Heart right ventricle (tissue), 16 donors: ENCODE measurements at regions not wholly inside any gene's neighbourhood (a gene's known extent, or its start where the extent isn't known, plus 50 kb on each side); places are given as distances from the start of the nearest gene placed in this dataset.

Experiments used
- ATAC-seq, 8 donors: fragments of 200-7000 bp; cut with Tn5 transposase; one replicate each; pipeline ENCODE4 v1.9.1; 2020; ENCODE audit warnings: mild to moderate bottlenecking in 8 of 8, moderate library complexity in 8 of 8, moderate number of reproducible peaks in 1 of 8
- DNase-seq, 2 donors: peaks; one replicate each; pipeline ENCODE4 v3.0.0-alpha.2; 2020
- H3K27ac ChIP-seq, 10 donors: fragments of 200-600 bp; sonication (generic) in 2 of 10; one replicate each; pipeline versions ENCODE4 v1.5.0 to v1.8.0; 2020 to 2022; ENCODE audit warnings: mild to moderate bottlenecking in 3 of 10
- H3K27me3 ChIP-seq, 7 donors: fragments of 200-600 bp; one replicate each; pipeline ENCODE4 v1.8.0; 2021 to 2022; ENCODE audit warnings: mild to moderate bottlenecking in 2 of 7
- H3K36me3 ChIP-seq, 9 donors: fragments of 200-600 bp; sonication (generic) in 1 of 9; one replicate each; pipeline versions ENCODE4 v1.5.0 to v1.8.0; 2020 to 2022; ENCODE audit warnings: mild to moderate bottlenecking in 2 of 9
- H3K4me1 ChIP-seq, 9 donors: fragments of 200-600 bp; sonication (generic) in 1 of 9; one replicate each; pipeline versions ENCODE4 v1.5.0 to v1.8.0; 2020 to 2022; ENCODE audit warnings: mild to moderate bottlenecking in 4 of 9
- H3K4me3 ChIP-seq, 10 donors: fragments of 200-600 bp; sonication (generic) in 2 of 10; one replicate each; pipeline versions ENCODE4 v1.5.0 to v1.8.0; 2020 to 2022; ENCODE audit warnings: mild to moderate bottlenecking in 7 of 10, moderate library complexity in 2 of 10
- H3K9me3 ChIP-seq, 11 donors: fragments of 200-600 bp in 10 of 11; sonication (generic) in 2 of 11; one replicate each; pipeline versions ENCODE4 v1.5.0 to v1.8.0; 2013 to 2022; ENCODE audit warnings: mild to moderate bottlenecking in 2 of 11, control low read depth in 1 of 11, moderate library complexity in 1 of 11
- CTCF ChIP-seq, 9 donors: fragments of 200-600 bp; sonication (generic) in 2 of 9; IDR thresholded peaks; one replicate each; pipeline versions ENCODE4 v1.5.0 to v1.8.0; 2021 to 2022; ENCODE audit warnings: antibody characterized with exemption in 9 of 9, mild to moderate bottlenecking in 5 of 9, moderate library complexity in 1 of 9
- WGBS, 2 donors: extraction: QIAGEN DNeasy Blood & Tissue Kit; methylation state at CpG; one replicate each; pipeline ENCODE4 v1.1.7; 2013; ENCODE audit warnings: inconsistent platforms in 1 of 2; 5-methylcytosine and 5-hydroxymethylcytosine counted together
- intact Hi-C, 10 donors: fragments of 100-400 bp; cut with DNase I; formaldehyde crosslinking; loops; one replicate each; pipeline versions ENCODE4 v1.11.1 to v1.14.2; 2022
- donor health status: Arrhythmogenic right ventricular cardiomyopathy.
- donor health status: ischemic (EF 13 %, LVEDD 7.1; RV severe dilation, severe dysfunction).
- donor health status: healthy with polysubstance abuse.
- donor health status: DM: no; HTN: yes; CAD: no.
- donor health status: DM: no; HTN: no; CAD: no.
- donor health status: ischemic (EF 25% LVEDD 6.9; RV normal size, moderate dysfunction).
- donor health status: ischemic (EF 25% LVEDD 5.7; RV mildly dilated, moderate dysfunction).
- donor health status: healthy.
- donor health status: DM: yes; HTN: yes; CAD: no.
- donor health status: Ischemic cardiomyopathy.
- donor health status: ischemic (EF 35%, LVEDD 5.7; RV mildly dilated, moderate dysfunction).
- donor health status: nonischemic (EF 11% LVEDD 7.7; RV severe dilation, severe dysfunction).
- donor health status: DM: yes; HTN: yes; CAD: no.
- donor health status: PGD.
- donor health status: ischemic (EF 29% LVEDD 5.4; RV normal size, mild dysfunction).
- donor health status: nonischemic (EF 23%, LVEDD 6.1; RV moderate dilation, normal function).

- H3K36me3 ChIP-seq: no peaks in the 10 kb centered on the region
- H3K4me1 ChIP-seq: peaks cover 0 to 22% (median 0%) of the 10 kb centered on the region in 9 donors
- H3K9me3 ChIP-seq: no peaks in the 10 kb centered on the region
- H3K4me3 ChIP-seq: no peak overlapping the region
- H3K27me3 ChIP-seq: no peaks in the 10 kb centered on the region
- ATAC-seq: no peak
- no peak for DNase-seq
- TF ChIP-seq CTCF (IDR thresholded peaks at IDR 0.05): no peak
- no peak overlapping the region for H3K27ac ChIP-seq
- intact Hi-C loops: no loop called here
Measured at GRCh38 chr2:200159357-200159707, 147.2 kb upstream of the SPATS2L start.

DNA sequence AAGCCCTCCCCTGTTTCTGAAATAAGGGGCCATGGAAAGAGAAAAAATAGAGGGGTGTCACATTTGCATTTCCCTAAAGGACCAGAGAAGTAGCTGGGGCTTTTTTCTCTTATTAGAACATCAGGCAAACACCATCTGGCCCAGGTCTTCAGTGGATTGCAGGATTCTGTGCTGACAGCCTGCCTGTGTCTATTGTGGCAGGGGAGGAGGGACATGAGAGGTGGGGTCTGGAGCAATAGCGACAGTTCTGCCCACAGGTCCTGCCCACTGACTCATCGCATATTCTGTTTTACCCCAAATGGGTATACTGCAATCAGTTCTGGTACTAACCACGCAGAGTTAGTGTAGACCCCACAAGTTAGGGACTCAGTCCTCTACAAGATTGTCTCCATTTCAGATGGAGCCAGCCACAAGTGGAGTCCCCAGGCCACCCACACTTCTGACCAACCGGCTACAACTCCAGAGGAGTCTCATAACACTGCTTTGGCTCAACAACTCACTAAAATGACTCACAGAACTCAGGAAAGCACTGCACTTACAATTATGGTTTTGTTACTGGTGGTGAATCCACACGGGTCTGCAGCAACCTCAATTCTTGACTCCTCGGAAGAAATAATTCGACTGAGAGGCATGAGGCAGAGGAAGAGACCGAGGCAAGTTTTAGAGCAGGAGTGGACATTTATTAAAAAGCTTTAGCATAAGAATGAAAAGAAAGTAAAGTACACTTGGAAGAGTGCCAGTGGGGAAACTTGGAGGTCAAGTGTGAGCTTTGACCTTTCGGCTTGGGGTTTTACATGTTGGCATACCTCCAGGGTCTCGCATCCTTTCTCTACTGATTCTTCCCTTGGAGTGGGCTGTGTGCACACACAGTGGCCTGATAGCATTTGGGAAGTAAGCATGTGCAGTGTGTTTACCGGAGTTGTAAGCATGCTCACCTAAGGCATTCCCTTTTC is 146.4 kb upstream of the SPATS2L start:
- TF ChIP-seq CTCF (IDR thresholded peaks at IDR 0.05): no peak
- 80 to 81% methylated on average over 11 of the region's 11 CpGs for WGBS, 2 donors
- ATAC-seq: peak in 3 of 8 donors; percentile 12 to 57 (median 54)
- Histone ChIP-seq H3K27ac (no peak overlapping the region), H3K4me3 (no peak overlapping the region), H3K9me3 (peaks cover 0 to 2% (median 0%) of the 10 kb centered on the region in 11 donors), H3K4me1 (peaks cover 0 to 22% (median 0%) of the 10 kb centered on the region in 9 donors), H3K36me3 (no peaks in the 10 kb centered on the region), H3K27me3 (no peaks in the 10 kb centered on the region)
- DNase-seq: no peak
- intact Hi-C loops: no loop called here

- WGBS, 2 donors: 93 to 94% methylated on average over 3 of the region's 3 CpGs
Measured at GRCh38 chr2:200161458-200161857, 145.0 kb upstream of the SPATS2L start.

DNA sequence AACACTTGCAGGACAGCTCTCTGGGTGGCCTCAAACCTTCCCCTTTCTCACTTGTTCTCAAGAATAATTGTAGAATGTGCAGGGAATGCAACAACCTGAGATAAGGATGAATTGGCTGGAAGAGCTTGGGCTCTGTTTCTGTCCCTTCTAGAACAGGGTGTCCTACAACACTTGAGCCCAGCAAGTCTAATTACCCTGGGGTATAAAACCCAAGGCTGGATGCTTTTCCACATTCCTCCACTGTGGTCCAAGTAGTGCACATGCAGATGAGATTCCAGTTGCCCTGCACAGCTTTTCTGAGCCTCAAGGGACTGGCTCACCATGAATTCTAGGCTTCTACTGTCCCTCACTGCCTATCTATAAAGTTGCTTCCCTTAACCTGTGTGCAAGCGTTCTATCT is 140.8 kb upstream of the SPATS2L start:
- Histone ChIP-seq H3K27me3 (no peaks in the 10 kb centered on the region), H3K4me1 (peaks cover 0 to under 1% (median 0%) of the 10 kb centered on the region in 9 donors), H3K4me3 (no peak overlapping the region), H3K36me3 (no peaks in the 10 kb centered on the region), H3K9me3 (peaks cover 0 to 18% (median 6%) of the 10 kb centered on the region in 11 donors), H3K27ac (no peak overlapping the region)
- DNase-seq (no peak), ATAC-seq (no peak)
- intact Hi-C loops: no loop called here
- WGBS, 2 donors: 82 to 96% methylated on average over 1 of the region's 1 CpG
- TF ChIP-seq CTCF (IDR thresholded peaks at IDR 0.05): no peak

More at GRCh38 chr2:200161458-200161857, 145.0 kb upstream of the SPATS2L start:
- no peak overlapping the region for H3K4me3 ChIP-seq
- ATAC-seq (no peak), DNase-seq (no peak)
- H3K36me3 ChIP-seq: no peaks in the 10 kb centered on the region
- peaks cover 0 to 16% (median 6%) of the 10 kb centered on the region in 11 donors for H3K9me3 ChIP-seq
- H3K27ac ChIP-seq: no peak overlapping the region
- intact Hi-C loops: no loop called here
- H3K27me3 ChIP-seq: no peaks in the 10 kb centered on the region
- no peak for TF ChIP-seq CTCF (IDR thresholded peaks at IDR 0.05)
- H3K4me1 ChIP-seq: peaks cover 0 to 17% (median 0%) of the 10 kb centered on the region in 9 donors
